Retinal pigment epithelial cell (primary cell): ENCODE measurements at regions not wholly inside any gene's neighbourhood (a gene's known extent, or its start where the extent isn't known, plus 50 kb on each side); places are given as distances from the start of the nearest gene placed in this dataset.

ENCODE experiments used
- DNase-seq: peaks from one replicate; pipeline ENCODE4 v3.0.0-alpha.2; 2010; ENCODE audit warnings: low read depth
- H3K4me3 ChIP-seq: 2 replicates; pipeline ENCODE4 v1.5.1; 2011; ENCODE audit warnings: mild to moderate bottlenecking, low read length, control low read depth, moderate library complexity
- CTCF ChIP-seq: conservative IDR thresholded peaks from 2 replicates; pipeline ENCODE4 v1.5.1; 2011; ENCODE audit warnings: low read depth, low read length, control low read depth, inconsistent platforms

GRCh38 chr2:236717729-236718128 is 148.1 kb downstream of the ACKR3 start:
- no peak for DNase-seq
- TF ChIP-seq CTCF, result no peak

DNA sequence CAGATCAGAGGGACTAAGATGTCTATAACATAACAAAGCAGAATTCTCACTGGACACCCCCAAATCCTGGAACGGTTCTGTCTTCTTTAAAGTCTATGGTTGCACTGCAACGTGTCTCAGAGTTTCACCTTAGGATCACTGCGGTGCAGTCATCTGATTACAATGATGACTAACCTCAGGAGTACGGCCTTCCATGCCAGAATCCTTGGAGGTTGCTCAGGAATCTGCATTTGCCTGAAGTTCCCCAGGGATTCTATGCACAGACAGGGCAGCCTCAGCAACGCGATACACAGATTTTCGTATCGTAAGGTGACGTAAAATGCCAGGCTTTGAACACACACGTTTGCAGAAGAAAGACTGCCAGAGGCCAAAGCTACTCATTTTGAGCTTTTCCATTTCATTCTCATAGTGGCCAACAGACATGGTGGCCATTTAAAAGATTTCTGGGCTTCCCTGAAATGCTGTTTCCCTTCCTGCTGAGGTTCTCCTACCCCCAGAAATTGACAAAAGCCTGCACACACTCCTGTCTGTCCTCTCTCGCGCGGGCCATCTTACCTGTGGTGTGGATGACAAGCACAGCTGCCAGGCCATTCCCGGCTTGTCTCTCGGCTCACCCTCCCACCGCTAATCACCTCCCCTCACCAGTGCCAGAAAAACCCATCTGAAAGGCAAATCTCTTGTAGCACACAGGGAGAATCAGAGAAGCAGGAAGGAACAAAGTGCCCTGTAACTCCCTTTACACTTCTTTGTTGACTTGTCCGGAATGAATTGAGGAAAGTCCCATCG is 148.8 kb downstream of the ACKR3 start:
- no peak overlapping the region for H3K4me3 ChIP-seq
- DNase-seq, result no peak
- no peak for TF ChIP-seq CTCF

More at GRCh38 chr2:236717729-236718128, 148.1 kb downstream of the ACKR3 start:
- H3K4me3 ChIP-seq, result no peak overlapping the region

- H3K4me3 ChIP-seq, result no peak overlapping the region
- DNase-seq, result no peak
- TF ChIP-seq CTCF, result no peak
These were observed 149.6 kb downstream of the ACKR3 start for GRCh38 chr2:236719192-236719635.

DNA sequence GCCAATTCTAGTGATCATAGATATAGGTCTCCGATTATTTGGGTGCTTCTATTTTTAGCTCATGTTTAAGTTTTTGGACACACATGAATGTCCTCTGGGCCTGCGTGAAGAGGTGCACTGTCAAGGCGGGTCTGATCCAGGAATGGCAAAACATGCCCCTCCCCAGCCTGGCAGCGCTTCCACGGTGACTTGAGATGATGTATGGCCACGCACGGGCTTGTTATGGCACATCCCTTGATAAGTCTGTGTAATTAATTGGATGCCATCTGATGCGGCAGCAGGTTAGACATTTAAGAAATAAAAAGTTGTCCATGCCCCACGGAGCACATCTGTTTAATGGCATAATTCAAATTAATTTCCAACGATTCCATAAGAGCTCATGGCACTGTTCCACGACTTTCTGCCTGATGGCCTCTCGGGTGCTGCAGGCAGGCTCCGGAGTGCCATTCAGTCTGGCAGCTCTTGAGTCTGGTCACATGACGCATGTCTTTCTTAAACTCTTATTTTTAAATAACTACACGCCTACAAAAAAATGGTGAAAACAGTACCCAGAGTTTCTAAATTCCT is 151.4 kb downstream of the ACKR3 start:
- H3K4me3 ChIP-seq, result no peak overlapping the region
- no peak for DNase-seq
- no peak for TF ChIP-seq CTCF

- no peak for DNase-seq
- no peak for TF ChIP-seq CTCF
- H3K4me3 ChIP-seq, result no peak overlapping the region
These were observed 154.6 kb downstream of the ACKR3 start for GRCh38 chr2:236724200-236724599.

DNA sequence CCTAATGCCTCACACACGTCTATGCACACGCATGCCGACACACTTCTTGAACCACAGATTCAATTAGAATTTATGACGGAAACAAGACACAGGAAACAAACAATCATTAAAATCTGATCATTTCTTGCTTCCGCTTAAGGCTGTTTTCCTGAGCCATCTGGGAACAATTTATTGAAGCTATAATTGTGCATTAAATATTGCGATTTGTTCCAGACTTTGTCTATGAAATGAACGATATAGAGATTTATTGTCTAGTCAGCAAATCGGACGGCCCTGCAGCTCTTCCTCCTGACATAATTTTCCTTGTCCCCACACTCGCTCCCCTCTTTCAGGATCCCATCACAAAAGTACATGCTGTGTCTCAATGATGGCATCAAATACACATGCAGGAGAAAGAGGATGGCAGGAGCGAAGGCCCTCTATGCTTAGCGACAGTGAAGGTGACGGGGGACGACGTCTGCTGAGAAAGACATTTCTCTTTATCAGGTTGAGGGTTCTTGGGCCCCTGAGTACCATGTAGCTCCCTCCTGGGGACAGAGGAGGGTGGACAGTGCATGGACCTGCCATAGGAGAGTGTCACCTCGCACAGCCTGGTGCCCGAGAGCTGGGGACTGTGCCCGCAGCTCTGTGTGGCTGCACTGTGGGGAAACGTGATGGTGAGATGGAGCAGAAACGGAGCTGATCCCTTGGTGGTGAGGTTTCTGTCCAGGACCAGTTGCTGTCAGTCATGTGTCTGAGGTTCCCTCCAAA is 157.3 kb downstream of the ACKR3 start:
- TF ChIP-seq CTCF, result no peak

More for the DNA sequence above, 157.3 kb downstream of the ACKR3 start:
- no peak for DNase-seq
- H3K4me3 ChIP-seq, result no peak overlapping the region
